GM18858 (cell line): ENCODE measurements at regions not wholly inside any gene's neighbourhood (a gene's known extent, or its start where the extent isn't known, plus 50 kb on each side); places are given as distances from the start of the nearest gene placed in this dataset.
"Not testable (repeated sequence)": the region's sequence is repeated elsewhere in the genome, so short reads cannot be mapped to it uniquely, and the experiment has no call there.

Source experiments
- ATAC-seq: cut with Tn5 transposase; IDR thresholded peaks from one replicate; pipeline ENCODE4 v1.9.1; 2021; ENCODE audit not compliant: unreplicated experiment

GRCh38 chr18:28510210-28510609 lies 333.3 kb upstream of the CDH2 start:
- ATAC-seq = no peak

DNA sequence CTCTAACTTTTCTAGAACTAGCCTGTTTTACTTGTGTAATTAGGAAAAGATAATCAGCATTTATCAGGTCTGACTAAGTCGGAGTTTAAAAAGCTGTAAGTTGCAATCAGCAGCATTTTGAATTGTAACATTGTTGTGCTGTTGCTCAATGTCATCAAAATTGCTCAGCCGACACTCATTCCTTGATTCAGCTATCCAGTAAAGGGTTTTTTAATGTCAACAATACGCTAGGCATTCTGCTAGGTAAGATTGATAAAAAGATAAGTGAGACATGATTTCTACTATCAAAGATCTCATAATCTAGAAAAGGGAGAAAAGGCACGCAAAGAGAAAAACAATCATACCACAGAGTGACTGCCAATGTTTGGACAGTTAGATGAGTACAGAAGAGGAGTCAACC lies 327.1 kb upstream of the CDH2 start:
- no peak for ATAC-seq

- ATAC-seq = no peak
Measured at GRCh38 chr18:28494151-28494550, 317.2 kb upstream of the CDH2 start.

DNA sequence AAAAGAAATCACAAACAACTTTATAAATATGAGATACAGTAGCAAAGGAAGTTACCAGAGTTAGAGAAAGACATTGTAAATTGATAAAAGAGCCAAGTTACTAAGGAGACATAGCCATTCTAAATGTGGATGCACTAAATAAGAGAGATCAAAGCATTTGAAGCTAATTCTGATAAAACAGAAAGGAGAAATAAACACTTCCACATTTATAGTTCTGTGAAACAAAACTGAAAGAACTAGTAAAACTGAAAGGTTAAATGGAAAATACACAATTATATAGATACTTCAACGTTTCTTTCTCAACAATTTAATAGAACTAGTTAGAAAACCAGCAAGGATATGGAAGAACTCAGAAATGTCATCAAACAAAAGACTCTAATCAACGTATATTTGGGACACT lies 309.0 kb upstream of the CDH2 start:
- ATAC-seq = peak; percentile 70

DNA sequence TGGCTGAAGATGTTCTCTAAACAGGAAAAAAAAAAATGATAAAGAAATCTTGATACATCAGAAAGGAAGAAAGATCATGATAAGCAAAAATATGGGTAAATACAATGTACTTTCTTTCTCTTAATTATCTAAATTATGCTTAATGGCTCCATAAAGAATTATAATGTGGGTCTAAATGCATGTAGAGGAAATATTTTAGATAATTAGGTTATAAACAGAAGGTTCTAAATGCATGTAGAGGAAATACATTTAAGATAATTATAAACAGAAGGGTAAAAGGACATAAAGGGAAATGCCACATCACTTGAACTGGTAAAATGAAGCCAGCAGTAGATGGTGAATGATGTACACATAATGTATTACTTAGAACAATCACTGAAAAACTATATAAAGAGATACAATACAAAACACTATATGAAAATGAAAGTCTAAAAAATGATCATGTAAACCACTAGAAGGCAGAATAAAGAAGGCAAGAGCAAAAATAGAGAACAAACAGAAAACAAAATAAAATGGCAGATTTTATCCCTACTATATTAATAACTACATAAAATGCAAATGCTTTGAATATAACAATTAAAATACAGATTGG lies 308.4 kb upstream of the CDH2 start:
- ATAC-seq = peak; percentile 31

DNA sequence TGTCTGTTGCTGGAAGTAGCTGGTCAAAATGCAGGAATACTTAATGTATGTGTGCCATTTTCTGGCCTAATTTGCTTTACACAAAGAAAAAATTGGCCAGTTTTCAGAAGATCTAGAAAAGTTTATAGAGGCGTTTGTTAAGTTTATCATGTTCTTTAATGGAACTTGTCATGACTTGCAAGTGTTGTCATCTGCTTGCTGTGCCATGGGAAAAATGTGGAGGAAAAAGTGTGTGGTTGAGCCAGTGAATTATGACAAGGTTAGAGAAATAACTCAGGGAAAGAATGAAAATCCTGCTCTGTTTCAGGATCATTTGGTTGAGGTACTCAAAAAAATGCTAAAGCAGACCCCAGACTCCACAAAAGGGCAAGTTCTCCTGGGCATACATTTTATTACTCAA lies 301.6 kb upstream of the CDH2 start:
- ATAC-seq = no peak

DNA sequence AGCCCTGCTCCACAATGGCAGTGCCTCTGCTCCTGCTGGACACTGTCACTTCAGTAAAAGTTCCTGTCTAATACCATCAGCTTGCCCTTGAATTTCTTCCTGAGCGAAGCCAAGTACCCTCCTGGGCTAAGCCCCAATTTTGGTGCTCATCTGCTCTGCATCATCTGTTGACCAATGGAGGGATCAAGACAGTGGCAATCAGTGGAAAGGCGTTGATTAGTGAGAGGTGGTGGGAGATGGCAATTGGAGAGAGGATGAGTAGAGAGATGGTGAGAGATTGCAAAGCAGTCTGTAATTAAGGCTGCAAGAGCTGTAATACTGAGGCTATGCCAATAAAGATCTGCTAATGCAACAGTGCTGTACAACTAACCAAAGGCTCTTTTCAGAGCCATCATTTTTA lies 299.4 kb upstream of the CDH2 start:
- no peak for ATAC-seq

GRCh38 chr18:28469946-28470345 lies 293.0 kb upstream of the CDH2 start:
- no peak for ATAC-seq

DNA sequence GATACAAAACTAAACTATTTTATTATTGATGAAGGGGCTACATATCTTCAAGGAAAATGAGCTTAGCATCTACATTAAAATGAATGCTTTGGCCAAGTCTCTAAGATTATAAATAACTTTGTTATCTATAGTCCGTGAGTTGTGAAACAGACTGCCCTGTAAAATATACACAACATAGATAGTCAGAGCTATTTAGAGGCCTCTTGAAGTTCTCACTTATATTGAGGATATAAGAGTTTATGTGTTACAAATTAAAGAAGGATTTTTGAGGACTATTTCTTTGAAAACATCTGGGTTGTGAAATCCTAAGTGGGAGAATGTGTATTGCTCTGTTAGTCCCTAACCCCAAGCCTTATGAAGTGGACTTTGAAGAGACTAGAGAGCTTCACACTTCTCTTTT lies 292.0 kb upstream of the CDH2 start:
- no peak for ATAC-seq

GRCh38 chr18:28466204-28466603 lies 289.3 kb upstream of the CDH2 start:
- ATAC-seq = no peak

GRCh38 chr18:28459587-28459986 lies 282.7 kb upstream of the CDH2 start:
- no peak for ATAC-seq

GRCh38 chr18:28458751-28459150 lies 281.8 kb upstream of the CDH2 start:
- no peak for ATAC-seq

- ATAC-seq = no peak
Measured at GRCh38 chr18:28457784-28458183, 280.9 kb upstream of the CDH2 start.

DNA sequence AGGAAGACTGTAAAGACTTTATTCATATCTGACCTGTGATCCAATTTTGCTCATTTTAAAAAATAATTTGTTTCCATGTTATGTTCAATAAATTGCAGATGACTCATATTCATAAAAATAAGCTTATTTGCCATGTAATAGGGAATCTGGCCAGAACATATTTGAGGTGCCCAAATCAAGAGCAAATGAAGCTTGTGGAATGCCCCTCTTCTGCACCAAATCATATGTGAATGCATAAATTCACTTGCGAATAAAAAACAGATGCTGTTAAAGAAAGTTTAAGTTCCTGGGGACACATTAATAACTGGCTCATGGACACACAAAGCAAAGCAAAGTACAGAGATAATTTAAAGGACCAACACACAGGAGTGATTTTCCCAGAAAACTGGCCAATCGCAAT lies 279.0 kb upstream of the CDH2 start:
- no peak for ATAC-seq

GRCh38 chr18:28439870-28440269 lies 262.9 kb upstream of the CDH2 start:
- ATAC-seq = no peak

- no peak for ATAC-seq
Measured at GRCh38 chr18:28438381-28438780, 261.5 kb upstream of the CDH2 start.

GRCh38 chr18:28432339-28432738 lies 255.4 kb upstream of the CDH2 start:
- no peak for ATAC-seq

DNA sequence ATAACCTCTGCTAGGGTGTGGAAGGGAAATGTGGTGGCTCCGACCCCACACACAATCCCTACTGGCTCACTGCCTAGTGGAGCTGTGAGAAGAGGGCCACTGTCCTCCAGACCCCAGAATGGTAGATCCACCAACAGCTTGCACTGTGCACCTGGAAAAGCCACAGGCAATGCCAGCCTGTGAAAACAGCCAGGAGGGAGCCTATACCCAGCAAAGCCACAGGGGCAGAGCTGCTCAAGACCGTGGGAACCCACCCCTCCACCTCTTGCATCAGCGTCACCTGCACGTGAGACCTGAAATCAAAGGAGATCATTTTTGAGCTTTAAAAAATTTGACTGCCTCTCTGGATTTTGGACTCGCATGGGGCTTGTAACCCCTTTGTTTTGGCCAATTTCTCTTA lies 249.0 kb upstream of the CDH2 start:
- no peak for ATAC-seq

- no peak for ATAC-seq
Measured at GRCh38 chr18:28422577-28422976, 245.6 kb upstream of the CDH2 start.

DNA sequence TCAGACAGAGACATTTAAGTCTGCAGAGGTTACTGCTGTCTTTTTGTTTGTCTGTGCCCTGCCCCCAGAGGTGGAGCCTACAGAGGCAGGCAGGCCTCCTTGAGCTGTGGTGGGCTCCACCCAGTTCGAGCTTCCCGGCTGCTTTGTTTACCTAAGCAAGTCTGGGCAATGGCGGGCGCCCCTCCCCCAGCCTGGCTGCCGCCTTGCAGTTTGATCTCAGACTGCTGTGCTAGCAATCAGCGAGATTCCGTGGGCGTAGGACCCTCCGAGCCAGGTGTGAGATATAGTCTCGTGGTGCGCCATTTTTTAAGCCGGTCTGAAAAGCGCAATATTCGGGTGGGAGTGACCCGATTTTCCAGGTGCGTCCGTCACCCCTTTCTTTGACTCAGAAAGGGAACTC lies 245.0 kb upstream of the CDH2 start:
- ATAC-seq = not testable (repeated sequence)

DNA sequence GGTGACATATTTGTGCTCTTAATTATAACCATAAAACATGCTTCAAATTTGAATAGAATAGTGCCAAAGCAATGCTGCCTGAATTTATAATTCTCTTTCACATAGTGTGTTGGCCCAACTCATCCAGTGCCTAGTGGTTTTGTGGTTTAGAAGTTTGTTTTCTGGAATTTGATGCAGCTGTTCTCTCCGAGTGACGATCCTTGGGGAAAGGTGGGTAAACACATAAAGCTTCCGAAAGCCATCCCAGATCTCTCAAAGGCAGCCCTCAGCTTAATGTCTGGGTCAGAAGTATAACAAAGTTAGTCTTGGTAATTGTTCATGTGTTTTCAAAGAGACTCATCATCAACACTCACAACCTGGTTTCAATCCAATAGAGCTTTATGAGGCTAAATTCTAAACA lies 235.6 kb upstream of the CDH2 start:
- ATAC-seq = no peak

- no peak for ATAC-seq
Measured at GRCh38 chr18:28411806-28412205, 234.9 kb upstream of the CDH2 start.

DNA sequence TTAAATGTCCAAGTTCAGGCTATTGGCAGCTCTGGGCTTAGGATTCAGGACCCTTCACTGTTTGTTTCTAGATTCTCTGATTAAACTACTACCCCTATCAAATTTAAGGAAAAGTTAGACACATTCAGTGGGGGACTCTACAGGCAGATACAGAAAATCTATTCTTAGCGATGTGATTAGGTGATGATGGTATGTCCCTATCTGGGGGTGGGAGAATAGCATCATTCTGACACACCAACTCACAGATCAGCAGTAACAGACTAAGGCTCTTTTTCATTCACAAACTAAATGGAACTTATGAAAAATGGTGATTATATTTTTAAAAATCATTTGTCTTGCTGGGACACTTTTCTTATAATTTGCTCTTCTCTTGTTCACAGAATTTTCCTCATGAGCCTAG lies 232.9 kb upstream of the CDH2 start:
- no peak for ATAC-seq

DNA sequence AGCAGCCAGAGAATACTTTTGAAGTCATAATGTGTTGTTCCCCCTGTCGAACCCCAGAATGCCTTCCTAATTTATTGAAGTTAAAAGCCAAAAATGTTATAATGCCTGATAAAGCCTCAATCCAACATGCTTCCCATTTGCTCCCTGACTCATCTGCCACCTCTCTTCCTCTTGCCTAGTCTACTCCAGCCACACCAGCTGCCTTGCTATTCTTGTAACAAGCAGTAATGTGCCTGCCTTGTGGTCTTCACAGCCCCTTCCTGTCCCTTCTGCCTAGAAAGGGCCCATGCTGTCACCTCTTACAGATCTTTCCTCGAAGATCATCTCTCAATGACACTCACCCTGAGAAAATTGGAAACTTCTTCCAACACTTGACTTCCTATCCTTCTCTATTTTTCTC lies 231.6 kb upstream of the CDH2 start:
- no peak for ATAC-seq
